Transverse colon (tissue), 4 donors: ENCODE measurements at regions not wholly inside any gene's neighbourhood (a gene's known extent, or its start where the extent isn't known, plus 50 kb on each side); places are given as distances from the start of the nearest gene placed in this dataset.

Experiments
- DNase-seq: peaks from one replicate; pipeline ENCODE4 v3.0.0-alpha.2; 2019
- H3K27ac ChIP-seq, 4 donors: fragments of 200-600 bp; sonication (generic); 2 replicates each; pipeline ENCODE4 v1.5.1; 2016 to 2018; ENCODE audit warnings: inconsistent platforms in 4 of 4
- H3K27me3 ChIP-seq: fragments of 200-600 bp; sonication (generic); 2 replicates; pipeline ENCODE4 v1.5.1; 2017; ENCODE audit warnings: inconsistent platforms
- H3K36me3 ChIP-seq, 4 donors: fragments of 200-600 bp; sonication (generic); 2 replicates each; pipeline ENCODE4 v1.5.1; 2017 to 2019; ENCODE audit warnings: inconsistent platforms in 4 of 4
- H3K4me1 ChIP-seq, 4 donors: fragments of 200-600 bp; sonication (generic); 2 replicates each; pipeline ENCODE4 v1.5.1; 2017 to 2020; ENCODE audit warnings: inconsistent platforms in 4 of 4
- H3K4me3 ChIP-seq, 4 donors: fragments of 200-600 bp; sonication (generic); 1 replicate in 1 of 4; 2 replicates in 3 of 4; pipeline versions ENCODE4 v1.5.1 to v1.6.1; 2017 to 2019; ENCODE audit warnings: inconsistent platforms in 4 of 4
- H3K9me3 ChIP-seq, 2 donors: fragments of 200-600 bp; sonication (generic); 2 replicates each; pipeline ENCODE4 v1.5.1; 2017 to 2019; ENCODE audit warnings: inconsistent platforms in 2 of 2
- CTCF ChIP-seq, 5 experiments: fragments of 200-600 bp in 3 of 5; fragments of 450-650 bp in 2 of 5; sonication (generic) in 3 of 5; IDR thresholded peaks; 1 replicate in 2 of 5; 2 replicates in 3 of 5; pipeline ENCODE4 v1.5.1; 2016 to 2017; ENCODE audit warnings: antibody characterized with exemption in 5 of 5, inconsistent platforms in 3 of 5, mild to moderate bottlenecking in 2 of 5, moderate library complexity in 1 of 5
- EP300 ChIP-seq: sonication (generic); formaldehyde crosslinking; IDR thresholded peaks from one replicate; pipeline ENCODE4 v1.6.1; 2017; ENCODE audit warnings: antibody characterized with exemption, low read depth
- POLR2A ChIP-seq: fragments of 450-650 bp; IDR thresholded peaks from one replicate; pipeline ENCODE4 v1.6.1; 2016; ENCODE audit warnings: antibody characterized with exemption, mild to moderate bottlenecking, moderate library complexity
- POLR2AphosphoS5 ChIP-seq, 3 donors: sonication (generic); formaldehyde crosslinking; IDR thresholded peaks; one replicate each; pipeline ENCODE4 v1.6.1; 2016; ENCODE audit warnings: antibody characterized with exemption in 3 of 3
- WGBS, 2 donors: methylation state at CpG; one replicate each; pipeline ENCODE4 v1.1.5; 2018; ENCODE audit warnings: low coverage in 1 of 2; 5-methylcytosine and 5-hydroxymethylcytosine counted together
- in situ Hi-C, 4 donors: fragments of 200-750 bp; cut with MboI; loops; one replicate each; pipeline versions ENCODE4 v1.15.0 to v1.15.1; 2017; ENCODE audit warnings: low sequenced_read_pairs in 3 of 4, low pct_ligation_motif_present in 1 of 4, low pct_unique_long_range_greater_than_20kb in 1 of 4
- intact Hi-C: fragments of 100-400 bp; cut with DNase I; formaldehyde crosslinking; loops from one replicate; pipeline ENCODE4 v1.15.1; 2023; ENCODE audit warnings: low total_unique reads

- WGBS, 2 donors = 64% methylated on average over 3 of the region's 3 CpGs; no CpG with 5 or more reads in 1 of the 2 donors
- H3K4me1 ChIP-seq = no peaks in the 10 kb centered on the region
- TF ChIP-seq POLR2A = no peak
- TF ChIP-seq POLR2AphosphoS5 (IDR thresholded peaks at IDR 0.05) = no peak
- no peak for TF ChIP-seq CTCF (IDR thresholded peaks at IDR 0.05)
- TF ChIP-seq EP300 = no peak
- DNase-seq = no peak
- intact Hi-C loops (no loop called here), in situ Hi-C loops (no loop called here)
- H3K9me3 ChIP-seq = no peaks in the 10 kb centered on the region
- H3K27me3 ChIP-seq = no peaks in the 10 kb centered on the region
- H3K4me3 ChIP-seq = no peak overlapping the region
- H3K27ac ChIP-seq = no peak overlapping the region
- H3K36me3 ChIP-seq = no peaks in the 10 kb centered on the region
Observed at GRCh38 chr3:43215663-43216275, 70.6 kb upstream of the SNRK start.

GRCh38 chr3:43215138-43215537 is 71.2 kb upstream of the SNRK start:
- no peak for TF ChIP-seq CTCF (IDR thresholded peaks at IDR 0.05)
- no peak for TF ChIP-seq POLR2AphosphoS5 (IDR thresholded peaks at IDR 0.05)
- no peak for TF ChIP-seq EP300
- no peak for TF ChIP-seq POLR2A

GRCh38 chr3:43214616-43215015 is 71.7 kb upstream of the SNRK start:
- in situ Hi-C loops (no loop called here), intact Hi-C loops (no loop called here)
- Histone ChIP-seq H3K36me3 (no peaks in the 10 kb centered on the region), H3K27me3 (no peaks in the 10 kb centered on the region), H3K4me3 (no peak overlapping the region), H3K4me1 (no peaks in the 10 kb centered on the region), H3K27ac (no peak overlapping the region), H3K9me3 (no peaks in the 10 kb centered on the region)
- DNase-seq = no peak
- 63 to 69% methylated on average over 4 of the region's 4 CpGs for WGBS, 2 donors
- TF ChIP-seq EP300 (no peak), POLR2AphosphoS5 (IDR thresholded peaks at IDR 0.05) (no peak), CTCF (IDR thresholded peaks at IDR 0.05) (no peak), POLR2A (no peak)

More at GRCh38 chr3:43215138-43215537, 71.2 kb upstream of the SNRK start:
- in situ Hi-C loops = no loop called here
- no peaks in the 10 kb centered on the region for H3K36me3 ChIP-seq
- intact Hi-C loops = no loop called here
- no peaks in the 10 kb centered on the region for H3K9me3 ChIP-seq
- DNase-seq = no peak
- H3K4me1 ChIP-seq = no peaks in the 10 kb centered on the region
- WGBS, 2 donors = 97 to 100% methylated on average over 1 to 3 of the region's 3 CpGs
- H3K27me3 ChIP-seq = no peaks in the 10 kb centered on the region
- H3K4me3 ChIP-seq = no peak overlapping the region
- H3K27ac ChIP-seq = no peak overlapping the region

- 87 to 100% methylated on average over 1 of the region's 1 CpG for WGBS, 2 donors
- DNase-seq = no peak
- in situ Hi-C loops = no loop called here
Observed at GRCh38 chr3:43213631-43214030, 72.7 kb upstream of the SNRK start.

More at GRCh38 chr3:43213631-43214030, 72.7 kb upstream of the SNRK start:
- Histone ChIP-seq H3K36me3 (no peaks in the 10 kb centered on the region), H3K27ac (no peak overlapping the region), H3K4me1 (no peaks in the 10 kb centered on the region), H3K4me3 (no peak overlapping the region), H3K9me3 (no peaks in the 10 kb centered on the region), H3K27me3 (no peaks in the 10 kb centered on the region)
- no peak for TF ChIP-seq POLR2AphosphoS5 (IDR thresholded peaks at IDR 0.05)
- no peak for TF ChIP-seq EP300
- TF ChIP-seq CTCF (IDR thresholded peaks at IDR 0.05) = no peak
- TF ChIP-seq POLR2A = no peak
- intact Hi-C loops = no loop called here
